GM23248 (cell line): ENCODE measurements at regions not wholly inside any gene's neighbourhood (a gene's known extent, or its start where the extent isn't known, plus 50 kb on each side); places are given as distances from the start of the nearest gene placed in this dataset.
"Not testable (repeated sequence)": the region's sequence is repeated elsewhere in the genome, so short reads cannot be mapped to it uniquely, and the experiment has no call there.

Source experiments
- DNase-seq: peaks from one replicate; pipeline ENCODE4 v3.0.0-alpha.2; 2015
- H2AFZ ChIP-seq: fragments of 200-600 bp; sonication (generic); 2 replicates; pipeline ENCODE4 v1.6.1; 2016; ENCODE audit warnings: antibody characterized with exemption
- H3F3A ChIP-seq: fragments of 200-600 bp; sonication (generic); 2 replicates; pipeline ENCODE4 v1.6.1; 2016; ENCODE audit warnings: mild to moderate bottlenecking, antibody characterized with exemption, mixed run types; ENCODE audit not compliant: insufficient read depth
- H3K27ac ChIP-seq: fragments of 200-600 bp; sonication (generic); 2 replicates; pipeline ENCODE4 v1.5.1; 2016; ENCODE audit warnings: mild to moderate bottlenecking
- H3K27me3 ChIP-seq: fragments of 200-600 bp; sonication (generic); replicated peaks from 2 replicates; pipeline ENCODE4 v1.6.1; 2016; ENCODE audit warnings: mild to moderate bottlenecking; ENCODE audit not compliant: insufficient read depth
- H3K36me3 ChIP-seq: fragments of 200-600 bp; sonication (generic); 2 replicates; pipeline ENCODE4 v1.6.1; 2016; ENCODE audit warnings: low read depth, mild to moderate bottlenecking
- H3K4me1 ChIP-seq: fragments of 200-600 bp; sonication (generic); 2 replicates; pipeline ENCODE4 v1.6.1; 2016; ENCODE audit warnings: mild to moderate bottlenecking; ENCODE audit not compliant: insufficient read depth
- H3K4me2 ChIP-seq: fragments of 200-600 bp; sonication (generic); one replicate; pipeline ENCODE4 v1.6.1; 2016; ENCODE audit warnings: mild to moderate bottlenecking; ENCODE audit not compliant: unreplicated experiment
- H3K4me3 ChIP-seq: fragments of 200-600 bp; sonication (generic); 2 replicates; pipeline ENCODE4 v1.5.1; 2016; ENCODE audit warnings: mild to moderate bottlenecking
- H3K79me2 ChIP-seq: fragments of 200-600 bp; sonication (generic); 2 replicates; pipeline ENCODE4 v1.6.1; 2016; ENCODE audit warnings: mild to moderate bottlenecking; ENCODE audit not compliant: insufficient read depth
- H3K9ac ChIP-seq: fragments of 200-600 bp; sonication (generic); 2 replicates; pipeline ENCODE4 v1.6.1; 2016; ENCODE audit warnings: mild to moderate bottlenecking
- H3K9me2 ChIP-seq: fragments of 200-600 bp; sonication (generic); 2 replicates; pipeline ENCODE4 v1.6.1; 2016; ENCODE audit warnings: mixed run types, mild to moderate bottlenecking, moderate library complexity; ENCODE audit not compliant: insufficient read depth
- H3K9me3 ChIP-seq: fragments of 200-600 bp; sonication (generic); one replicate; pipeline ENCODE4 v1.6.1; 2017; ENCODE audit warnings: low read depth
- H4K20me1 ChIP-seq: fragments of 200-600 bp; sonication (generic); 2 replicates; pipeline ENCODE4 v1.6.0; 2016; ENCODE audit not compliant: insufficient read depth
- EZH2 ChIP-seq: fragments of 200-600 bp; sonication (generic); IDR thresholded peaks from 2 replicates; pipeline ENCODE4 v1.6.1; 2018; ENCODE audit warnings: antibody characterized with exemption, mild to moderate bottlenecking; ENCODE audit not compliant: insufficient read depth, poor library complexity, severe bottlenecking
- EZH2phosphoT487 ChIP-seq: fragments of 200-600 bp; sonication (generic); IDR thresholded peaks from 2 replicates; pipeline ENCODE4 v1.6.1; 2018; ENCODE audit warnings: antibody characterized with exemption, moderate library complexity, mild to moderate bottlenecking, low read depth; ENCODE audit not compliant: insufficient read depth
- WGBS, 2 experiments: methylation state at CpG; one replicate each; pipeline ENCODE4 v1.1.6; 2015 to 2017; ENCODE audit warnings: low lambda C conversion rate in 2 of 2, low coverage in 1 of 2; ENCODE audit errors: missing lambda C conversion rate in 2 of 2; 5-methylcytosine and 5-hydroxymethylcytosine counted together
- in situ Hi-C: fragments of 300-500 bp; cut with MboI; formaldehyde crosslinking; loops from 2 replicates; pipeline ENCODE4 v1.15.0; 2020

GRCh38 chr10:117431160-117431559 is 55.9 kb upstream of the PDZD8 start:
- TF ChIP-seq EZH2 (no peak), EZH2phosphoT487 (no peak)
- Histone ChIP-seq H3K4me3 (peak overlapping the region; percentile 12; the same call in 1 of the 2 replicates), H3K27me3 (no peaks in the 10 kb centered on the region), H3K9me3 (no peaks in the 10 kb centered on the region), H3K9me2 (no peaks in the 10 kb centered on the region), H3K4me2 (peak overlapping the region; percentile 67), H3K36me3 (no peaks in the 10 kb centered on the region), H4K20me1 (no peaks in the 10 kb centered on the region), H3K27ac (0 out of 2 replicates have a peak overlapping the region, but pooled peaks have one; percentile 21), H2AFZ (peak overlapping the region; percentile 77), H3K9ac (peak overlapping the region; percentile 26; the same call in 1 of the 2 replicates), H3K4me1 (peaks cover 7% of the 10 kb centered on the region), H3F3A (no peaks in the 10 kb centered on the region; the same call in 1 of the 2 replicates), H3K79me2 (no peaks in the 10 kb centered on the region)
- DNase-seq, result peak; percentile 87
- WGBS, 2 experiments, result 8 to 11% methylated on average over 4 of the region's 4 CpGs
- in situ Hi-C loops, result no loop called here

DNA sequence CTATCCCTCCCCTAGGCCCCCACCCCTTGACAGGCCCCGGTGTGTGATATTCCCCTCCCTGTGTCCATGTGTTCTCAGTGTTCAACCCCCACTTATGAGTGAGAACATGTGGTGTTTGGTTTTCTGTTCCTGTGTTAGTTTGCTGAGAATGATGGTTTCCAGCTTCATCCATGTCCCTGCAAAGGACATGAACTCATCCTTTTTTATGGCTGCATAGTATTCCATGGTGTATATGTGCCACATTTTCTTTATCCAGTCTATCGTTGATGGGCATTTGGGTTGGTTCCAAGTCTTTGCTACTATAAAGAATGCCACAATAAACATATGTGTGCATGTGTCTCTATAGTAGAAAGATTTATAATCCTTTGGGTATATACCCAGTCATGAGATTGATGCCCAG is 55.3 kb upstream of the PDZD8 start:
- WGBS, 2 experiments, result 88 to 95% methylated on average over 2 of the region's 2 CpGs
- DNase-seq, H3K9me3 ChIP-seq, H3K27ac ChIP-seq, H3K4me3 ChIP-seq, H3K79me2 ChIP-seq, H4K20me1 ChIP-seq, H3F3A ChIP-seq, H3K4me1 ChIP-seq, in situ Hi-C loops, H3K36me3 ChIP-seq, H3K27me3 ChIP-seq, H3K9ac ChIP-seq, H3K4me2 ChIP-seq, H3K9me2 ChIP-seq, H2AFZ ChIP-seq: not testable (repeated sequence)

- peak; percentile 45 for DNase-seq
- Histone ChIP-seq H3F3A (no peaks in the 10 kb centered on the region; the same call in 1 of the 2 replicates), H3K27me3 (no peaks in the 10 kb centered on the region), H3K9me2 (no peaks in the 10 kb centered on the region), H2AFZ (no peak overlapping the region), H3K4me2 (no peak overlapping the region), H3K4me1 (peaks cover 7% of the 10 kb centered on the region), H3K36me3 (no peaks in the 10 kb centered on the region), H3K79me2 (no peaks in the 10 kb centered on the region), H4K20me1 (no peaks in the 10 kb centered on the region), H3K27ac (no peak overlapping the region), H3K4me3 (no peak overlapping the region), H3K9me3 (no peaks in the 10 kb centered on the region), H3K9ac (no peak overlapping the region)
- in situ Hi-C loops, result no loop called here
- WGBS, 2 experiments, result 45 to 50% methylated on average over 2 of the region's 2 CpGs
- TF ChIP-seq EZH2 (no peak), EZH2phosphoT487 (no peak)
Observed at GRCh38 chr10:117429643-117430265, 54.5 kb upstream of the PDZD8 start.

DNA sequence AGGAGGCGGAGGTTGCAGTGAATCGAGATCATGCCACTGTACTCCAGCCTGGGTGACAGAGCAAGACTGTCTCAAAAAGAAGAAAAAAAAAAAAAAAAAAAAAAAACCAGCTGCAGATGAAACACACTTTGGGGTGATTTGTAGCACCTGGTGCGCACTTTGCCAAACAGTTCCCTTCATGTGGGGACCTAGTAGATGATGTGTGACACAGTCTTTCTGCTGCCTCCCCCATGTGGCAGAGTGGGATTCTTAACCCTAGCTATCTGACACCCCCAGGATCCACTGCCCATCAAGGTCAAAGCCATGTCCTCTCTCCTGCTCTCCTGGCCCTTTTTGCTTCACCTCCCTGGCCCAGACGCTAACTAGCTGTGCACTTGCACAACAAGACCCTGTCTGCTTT is 52.1 kb upstream of the PDZD8 start:
- WGBS, 2 experiments, result 89 to 91% methylated on average over 2 to 4 of the region's 4 CpGs
- H2AFZ ChIP-seq, result no peak overlapping the region
- no peaks in the 10 kb centered on the region for H3K79me2 ChIP-seq
- H3K9me2 ChIP-seq, result no peaks in the 10 kb centered on the region
- in situ Hi-C loops, result no loop called here
- no peaks in the 10 kb centered on the region for H3K27me3 ChIP-seq
- H4K20me1 ChIP-seq, result no peaks in the 10 kb centered on the region
- no peak overlapping the region for H3K4me3 ChIP-seq
- H3K9me3 ChIP-seq, result no peaks in the 10 kb centered on the region
- no peak for DNase-seq
- TF ChIP-seq EZH2phosphoT487, result no peak
- TF ChIP-seq EZH2, result no peak
- H3K9ac ChIP-seq, result no peak overlapping the region
- H3K4me2 ChIP-seq, result no peak overlapping the region
- H3F3A ChIP-seq, result no peaks in the 10 kb centered on the region; the same call in 1 of the 2 replicates
- peaks cover 7% of the 10 kb centered on the region for H3K4me1 ChIP-seq
- H3K36me3 ChIP-seq, result no peaks in the 10 kb centered on the region
- no peak overlapping the region for H3K27ac ChIP-seq
